ENCODE measurements at regions not wholly inside any gene's neighbourhood (a gene's known extent, or its start where the extent isn't known, plus 50 kb on each side); places are given as distances from the start of the nearest gene placed in this dataset.

DNA sequence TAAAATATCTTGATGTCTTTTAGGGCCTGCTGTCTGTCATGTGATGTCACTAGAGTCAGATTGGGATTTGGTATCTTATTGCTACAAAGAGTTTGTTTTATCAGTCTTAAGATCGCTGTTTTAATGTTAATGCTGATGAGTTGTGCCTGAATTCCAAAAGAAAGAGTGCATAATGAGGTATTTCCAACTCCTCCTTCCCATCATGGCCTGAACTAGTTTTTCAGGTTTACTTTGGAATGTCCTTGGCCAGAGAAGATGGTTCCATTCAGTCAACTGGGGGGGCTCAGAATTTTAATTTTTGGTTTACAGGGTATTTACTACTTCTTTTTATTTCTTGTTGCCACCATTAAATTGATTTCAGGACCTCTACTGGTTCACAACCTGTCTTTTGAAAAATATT, 74.3 kb upstream of the MARCHF11 start:
- Histone ChIP-seq H4K20me1 (ENCODE audit: insufficient read depth) (no peaks in the 10 kb centered on the region), H3K9me3 (ENCODE audit: control insufficient read depth in 1 of 2, insufficient read depth in 1 of 2, low read depth in 1 of 2, low read length in 2 of 2) (no peaks in the 10 kb centered on the region), H3K36me3 (ENCODE audit: control insufficient read depth in 1 of 2, insufficient read depth in 2 of 2, low read length in 2 of 2) (no peaks in the 10 kb centered on the region), H3K4me1 (ENCODE audit: control insufficient read depth in 1 of 2, insufficient read depth in 2 of 2, low read length in 2 of 2) (no peaks in the 10 kb centered on the region), H3K4me3 (replicated peaks in 1 of 2; ENCODE audit: low read depth in 1 of 2, low read length in 2 of 2) (no peak overlapping the region), H3K9ac (ENCODE audit: low read length) (no peak overlapping the region), H2AFZ (ENCODE audit: low read depth, low read length, poor library complexity, severe bottlenecking) (no peak overlapping the region), H3K27ac (ENCODE audit: low read depth, low read length) (no peak overlapping the region), H3K4me2 (ENCODE audit: low read length) (no peak overlapping the region), H3K27me3 (ENCODE audit: insufficient read depth, low read length) (no peaks in the 10 kb centered on the region), H3K9me2 (ENCODE audit: insufficient read depth) (no peaks in the 10 kb centered on the region), H3K79me2 (ENCODE audit: insufficient read depth, low read length) (no peaks in the 10 kb centered on the region)
- ATAC-seq (no peak), DNase-seq (ENCODE audit: low read depth, low spot score) (no peak)
- TF ChIP-seq YY1 (IDR thresholded peaks at IDR 0.05; ENCODE audit: extremely low read depth, insufficient replicate concordance, low read depth, low read length) (no peak), TCF7L2 (IDR thresholded peaks at IDR 0.05; ENCODE audit: borderline replicate concordance, extremely low read depth, insufficient read depth, insufficient read length) (no peak), JUND (IDR thresholded peaks at IDR 0.05) (no peak), FOSL1 (IDR thresholded peaks at IDR 0.05; ENCODE audit: low read depth) (no peak), POLR2A (IDR thresholded peaks at IDR 0.05; ENCODE audit: borderline replicate concordance, extremely low read depth, insufficient read depth, insufficient read length) (no peak), EZH2phosphoT487 (IDR thresholded peaks at IDR 0.05; ENCODE audit: borderline replicate concordance) (no peak), SRF (IDR thresholded peaks at IDR 0.05; ENCODE audit: low read depth) (no peak), EGR1 (IDR thresholded peaks at IDR 0.05; ENCODE audit: low read depth) (no peak), ELF1 (IDR thresholded peaks at IDR 0.05; ENCODE audit: borderline replicate concordance, low read depth) (no peak)
- TF ChIP-seq, protein P1, sequence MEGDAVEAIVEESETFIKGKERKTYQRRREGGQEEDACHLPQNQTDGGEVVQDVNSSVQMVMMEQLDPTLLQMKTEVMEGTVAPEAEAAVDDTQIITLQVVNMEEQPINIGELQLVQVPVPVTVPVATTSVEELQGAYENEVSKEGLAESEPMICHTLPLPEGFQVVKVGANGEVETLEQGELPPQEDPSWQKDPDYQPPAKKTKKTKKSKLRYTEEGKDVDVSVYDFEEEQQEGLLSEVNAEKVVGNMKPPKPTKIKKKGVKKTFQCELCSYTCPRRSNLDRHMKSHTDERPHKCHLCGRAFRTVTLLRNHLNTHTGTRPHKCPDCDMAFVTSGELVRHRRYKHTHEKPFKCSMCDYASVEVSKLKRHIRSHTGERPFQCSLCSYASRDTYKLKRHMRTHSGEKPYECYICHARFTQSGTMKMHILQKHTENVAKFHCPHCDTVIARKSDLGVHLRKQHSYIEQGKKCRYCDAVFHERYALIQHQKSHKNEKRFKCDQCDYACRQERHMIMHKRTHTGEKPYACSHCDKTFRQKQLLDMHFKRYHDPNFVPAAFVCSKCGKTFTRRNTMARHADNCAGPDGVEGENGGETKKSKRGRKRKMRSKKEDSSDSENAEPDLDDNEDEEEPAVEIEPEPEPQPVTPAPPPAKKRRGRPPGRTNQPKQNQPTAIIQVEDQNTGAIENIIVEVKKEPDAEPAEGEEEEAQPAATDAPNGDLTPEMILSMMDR (IDR thresholded peaks at IDR 0.05 in 2 of 3, conservative IDR thresholded peaks at IDR 0.05 in 1 of 3; ENCODE audit: borderline replicate concordance in 1 of 3, insufficient read depth in 1 of 3, low read depth in 2 of 3, low read length in 2 of 3) = no peak
- TF ChIP-seq, protein P2, sequence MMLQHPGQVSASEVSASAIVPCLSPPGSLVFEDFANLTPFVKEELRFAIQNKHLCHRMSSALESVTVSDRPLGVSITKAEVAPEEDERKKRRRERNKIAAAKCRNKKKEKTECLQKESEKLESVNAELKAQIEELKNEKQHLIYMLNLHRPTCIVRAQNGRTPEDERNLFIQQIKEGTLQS (IDR thresholded peaks at IDR 0.05) = no peak
- TF ChIP-seq, protein P3, sequence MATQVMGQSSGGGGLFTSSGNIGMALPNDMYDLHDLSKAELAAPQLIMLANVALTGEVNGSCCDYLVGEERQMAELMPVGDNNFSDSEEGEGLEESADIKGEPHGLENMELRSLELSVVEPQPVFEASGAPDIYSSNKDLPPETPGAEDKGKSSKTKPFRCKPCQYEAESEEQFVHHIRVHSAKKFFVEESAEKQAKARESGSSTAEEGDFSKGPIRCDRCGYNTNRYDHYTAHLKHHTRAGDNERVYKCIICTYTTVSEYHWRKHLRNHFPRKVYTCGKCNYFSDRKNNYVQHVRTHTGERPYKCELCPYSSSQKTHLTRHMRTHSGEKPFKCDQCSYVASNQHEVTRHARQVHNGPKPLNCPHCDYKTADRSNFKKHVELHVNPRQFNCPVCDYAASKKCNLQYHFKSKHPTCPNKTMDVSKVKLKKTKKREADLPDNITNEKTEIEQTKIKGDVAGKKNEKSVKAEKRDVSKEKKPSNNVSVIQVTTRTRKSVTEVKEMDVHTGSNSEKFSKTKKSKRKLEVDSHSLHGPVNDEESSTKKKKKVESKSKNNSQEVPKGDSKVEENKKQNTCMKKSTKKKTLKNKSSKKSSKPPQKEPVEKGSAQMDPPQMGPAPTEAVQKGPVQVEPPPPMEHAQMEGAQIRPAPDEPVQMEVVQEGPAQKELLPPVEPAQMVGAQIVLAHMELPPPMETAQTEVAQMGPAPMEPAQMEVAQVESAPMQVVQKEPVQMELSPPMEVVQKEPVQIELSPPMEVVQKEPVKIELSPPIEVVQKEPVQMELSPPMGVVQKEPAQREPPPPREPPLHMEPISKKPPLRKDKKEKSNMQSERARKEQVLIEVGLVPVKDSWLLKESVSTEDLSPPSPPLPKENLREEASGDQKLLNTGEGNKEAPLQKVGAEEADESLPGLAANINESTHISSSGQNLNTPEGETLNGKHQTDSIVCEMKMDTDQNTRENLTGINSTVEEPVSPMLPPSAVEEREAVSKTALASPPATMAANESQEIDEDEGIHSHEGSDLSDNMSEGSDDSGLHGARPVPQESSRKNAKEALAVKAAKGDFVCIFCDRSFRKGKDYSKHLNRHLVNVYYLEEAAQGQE (IDR thresholded peaks at IDR 0.05; ENCODE audit: low read depth) = no peak
- ChIA-PET POLR2A (no interaction called here), CTCF (no interaction called here), RAD21 (ENCODE audit: low non-redundant PET in 1 of 2, low total read pairs in 2 of 2, uncharacterized antibody in 2 of 2, unreplicated experiment in 2 of 2) (no interaction called here)
- intact Hi-C loops (cut with micrococcal nuclease) = no loop called here
- BruUV-seq (replicated peaks) = no TSS peak
